Activated CD4-positive, alpha-beta memory T cell treated with anti-CD3 and anti-CD28 coated beads for 36 hours (primary cell): ENCODE measurements at regions not wholly inside any gene's neighbourhood (a gene's known extent, or its start where the extent isn't known, plus 50 kb on each side); places are given as distances from the start of the nearest gene placed in this dataset.

ENCODE experiments used
- CTCF ChIA-PET: fragments of 350-600 bp; sonication (Branson Sonifier 250); formaldehyde crosslinking; loops from one replicate; lab custom pipeline; 2021; ENCODE audit warnings: antibody characterized with exemption, inconsistent platforms; lab: Charles Lee
- POLR2A ChIA-PET: fragments of 350-600 bp; sonication (Branson Sonifier 250); formaldehyde crosslinking; loops from one replicate; lab custom pipeline; 2021; ENCODE audit warnings: antibody characterized with exemption; lab: Charles Lee
- DNase-seq: peaks from one replicate; pipeline ENCODE4 v3.0.0-alpha.2; 2020
- H3K27ac Mint-ChIP-seq: one replicate; pipeline ENCODE4 v1.8.0; 2021; ENCODE audit warnings: mixed read lengths
- H3K27me3 Mint-ChIP-seq: one replicate; pipeline ENCODE4 v1.8.0; 2021; ENCODE audit warnings: mixed read lengths
- H3K36me3 Mint-ChIP-seq: one replicate; pipeline ENCODE4 v1.8.0; 2021; ENCODE audit warnings: mixed read lengths
- H3K4me1 Mint-ChIP-seq: one replicate; pipeline ENCODE4 v1.8.0; 2021; ENCODE audit warnings: low read depth, mixed read lengths
- H3K4me3 Mint-ChIP-seq: one replicate; pipeline ENCODE4 v1.8.0; 2021; ENCODE audit warnings: mild to moderate bottlenecking, mixed read lengths
- H3K9me3 Mint-ChIP-seq: one replicate; pipeline ENCODE4 v1.8.0; 2021; ENCODE audit warnings: mixed read lengths
- intact Hi-C: fragments of 100-400 bp; cut with micrococcal nuclease; formaldehyde crosslinking; loops from one replicate; pipeline ENCODE4 v1.15.1; 2023

DNA sequence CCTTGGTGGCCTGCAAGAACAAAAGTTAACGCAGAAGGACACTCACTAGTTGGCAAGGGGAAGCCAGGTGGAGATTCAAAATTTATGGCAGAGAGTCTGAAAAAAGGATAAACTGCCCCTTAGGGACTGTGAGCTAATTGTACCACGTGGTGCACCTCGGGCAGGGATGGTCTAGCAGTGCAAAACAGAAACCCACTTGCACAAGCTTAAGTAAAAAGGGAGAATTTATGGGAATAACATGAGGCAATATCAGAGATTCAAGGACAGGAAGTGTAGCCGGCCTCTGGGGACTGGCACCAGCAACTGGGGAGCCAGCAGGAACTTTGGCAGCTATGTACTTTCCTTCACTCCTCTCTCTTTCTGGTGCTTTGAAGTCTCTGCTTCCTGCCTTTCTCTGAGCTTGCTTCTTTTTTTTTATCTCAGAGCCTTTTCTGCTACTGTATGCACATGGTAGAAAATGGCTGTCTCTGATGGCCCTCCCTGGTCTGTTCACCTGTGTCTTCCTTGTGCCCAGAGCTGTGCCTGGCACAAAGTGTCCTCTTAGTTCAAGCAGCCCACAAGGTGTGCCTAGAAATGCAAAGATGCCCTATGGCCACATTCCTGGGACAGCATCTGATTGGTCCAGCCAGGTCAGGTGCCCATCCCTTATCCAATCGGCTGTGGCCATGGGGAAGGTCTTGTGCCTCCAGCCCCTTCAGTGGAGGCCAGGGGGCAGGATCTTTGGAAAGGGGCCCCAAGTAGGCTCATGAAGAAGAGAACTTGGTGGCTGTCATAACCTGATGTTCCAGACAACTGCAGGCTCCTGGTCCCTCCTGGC is 114.8 kb upstream of the ATP6AP2 start:
- no peaks in the 10 kb centered on the region for H3K9me3 Mint-ChIP-seq
- CTCF ChIA-PET, result interaction anchor here (0.7 kb wide), 1 partner anchor 11 kb away, joined by 3 read pairs; no protein-coding TSS in a partner anchor

DNA sequence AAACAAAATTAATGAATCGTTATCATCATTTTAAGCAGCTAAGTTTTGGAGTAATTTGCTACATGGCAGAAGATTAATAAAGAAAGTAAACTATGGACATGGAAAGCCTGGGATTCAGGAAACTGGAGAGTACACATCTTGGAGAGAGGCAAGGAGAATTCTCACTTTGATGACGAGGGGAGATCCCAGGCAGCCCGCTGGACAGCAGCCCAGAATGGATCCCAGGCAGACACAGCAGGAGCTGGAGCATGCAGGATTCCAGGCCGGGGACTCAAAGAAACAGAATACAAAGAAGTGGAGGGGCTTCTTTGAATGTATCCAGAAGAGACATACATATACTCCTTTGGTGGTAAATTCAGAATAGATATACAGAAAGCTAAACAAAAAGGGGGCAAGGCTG is 118.0 kb upstream of the ATP6AP2 start:
- no peaks in the 10 kb centered on the region for H3K9me3 Mint-ChIP-seq
- no peak for DNase-seq
- H3K4me3 Mint-ChIP-seq, result no peak overlapping the region
- no peaks in the 10 kb centered on the region for H3K36me3 Mint-ChIP-seq
- ChIA-PET CTCF (no interaction called here), POLR2A (no interaction called here)
- H3K4me1 Mint-ChIP-seq, result peaks cover 10% of the 10 kb centered on the region
- H3K27ac Mint-ChIP-seq, result no peak overlapping the region
- no peaks in the 10 kb centered on the region for H3K27me3 Mint-ChIP-seq
- intact Hi-C loops, result no loop called here

More for the DNA sequence above, 114.8 kb upstream of the ATP6AP2 start:
- H3K27me3 Mint-ChIP-seq, result no peaks in the 10 kb centered on the region
- no peaks in the 10 kb centered on the region for H3K36me3 Mint-ChIP-seq
- POLR2A ChIA-PET, result no interaction called here
- no peak overlapping the region for H3K27ac Mint-ChIP-seq
- no peak overlapping the region for H3K4me3 Mint-ChIP-seq
- H3K4me1 Mint-ChIP-seq, result peaks cover 19% of the 10 kb centered on the region
- no peak for DNase-seq
- intact Hi-C loops, result loop anchor here (5.0 kb wide), 2 partner anchors 164 to 654 kb away; no protein-coding TSS in a partner anchor

DNA sequence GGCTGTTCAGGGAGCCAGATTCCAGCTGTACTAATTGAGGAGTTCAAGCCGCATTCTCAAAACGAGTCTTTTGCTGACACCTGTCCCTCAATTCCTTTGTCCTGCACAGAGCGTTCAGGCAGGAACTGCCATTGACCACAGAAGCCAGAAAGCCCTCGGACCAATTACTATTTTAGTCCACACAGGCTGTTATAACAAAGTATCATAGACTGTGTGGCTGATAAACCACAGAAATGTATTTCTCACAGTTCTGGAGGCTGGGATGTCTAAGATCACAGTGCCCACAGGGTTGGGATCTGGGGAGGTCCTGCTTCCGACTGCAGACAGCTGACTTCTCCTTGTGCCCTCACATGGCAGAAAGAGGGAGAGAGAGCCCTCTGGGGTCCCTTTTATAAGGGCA is 119.8 kb upstream of the ATP6AP2 start:
- Mint-ChIP-seq H3K4me1 (peaks cover 6% of the 10 kb centered on the region), H3K4me3 (no peak overlapping the region), H3K9me3 (no peaks in the 10 kb centered on the region), H3K27ac (no peak overlapping the region), H3K36me3 (no peaks in the 10 kb centered on the region), H3K27me3 (no peaks in the 10 kb centered on the region)
- ChIA-PET POLR2A (no interaction called here), CTCF (no interaction called here)
- no peak for DNase-seq
- intact Hi-C loops, result no loop called here

DNA sequence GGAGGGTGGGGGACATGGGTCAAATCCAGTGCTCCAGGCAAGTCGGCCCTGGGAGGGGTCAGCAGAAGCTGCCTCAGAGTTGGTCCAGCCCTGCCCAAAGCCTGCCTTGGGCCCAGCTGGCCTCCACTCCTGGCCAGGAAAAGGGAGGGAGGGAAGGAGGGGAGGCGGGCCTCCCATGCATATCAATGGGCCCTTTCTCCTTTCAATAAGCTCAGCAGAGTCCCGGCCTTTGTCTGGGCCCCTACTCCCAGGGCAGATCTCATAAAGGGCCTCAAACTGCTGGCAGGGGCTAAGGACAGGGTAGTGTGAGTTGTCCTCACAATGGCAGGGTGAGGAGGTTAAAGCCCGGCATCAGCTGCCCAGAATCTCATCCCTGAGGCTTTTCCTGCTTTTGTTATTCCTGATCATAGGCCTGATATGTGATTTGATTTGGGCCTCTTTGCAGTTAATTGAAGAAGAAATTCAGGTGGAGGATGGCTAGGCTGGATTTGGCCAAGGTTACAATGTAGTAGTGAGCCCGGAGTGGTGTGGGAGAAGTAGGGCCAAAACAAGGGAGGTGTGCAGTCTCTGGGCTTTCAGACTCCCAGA is 121.1 kb upstream of the ATP6AP2 start:
- CTCF ChIA-PET, result no interaction called here
- POLR2A ChIA-PET, result no interaction called here
- no peak overlapping the region for H3K27ac Mint-ChIP-seq
- no peak for DNase-seq
- intact Hi-C loops, result no loop called here
- H3K4me1 Mint-ChIP-seq, result no peaks in the 10 kb centered on the region
- H3K27me3 Mint-ChIP-seq, result no peaks in the 10 kb centered on the region
- no peak overlapping the region for H3K4me3 Mint-ChIP-seq
- H3K9me3 Mint-ChIP-seq, result peaks cover 4% of the 10 kb centered on the region
- H3K36me3 Mint-ChIP-seq, result no peaks in the 10 kb centered on the region

DNA sequence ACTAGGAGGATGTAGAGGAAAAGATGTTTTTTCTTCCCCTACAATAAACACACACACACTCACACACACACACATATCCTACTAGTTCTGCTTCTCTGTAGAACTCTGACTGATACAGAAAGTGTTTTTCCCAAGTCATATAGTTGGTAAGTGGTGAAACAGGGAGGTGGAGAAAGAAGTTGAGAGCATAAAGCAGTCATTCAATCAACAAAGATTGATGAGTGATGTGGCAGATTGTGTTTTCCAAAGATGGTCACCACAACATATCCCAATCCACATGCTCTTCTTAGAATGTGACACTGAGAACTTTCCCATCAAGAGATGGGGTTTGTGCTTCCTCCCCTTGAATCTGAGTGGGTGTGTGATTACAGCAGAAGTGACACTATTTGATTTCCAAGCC is 123.4 kb upstream of the ATP6AP2 start:
- peaks cover 4% of the 10 kb centered on the region for H3K9me3 Mint-ChIP-seq
- no peaks in the 10 kb centered on the region for H3K36me3 Mint-ChIP-seq
- H3K4me1 Mint-ChIP-seq, result no peaks in the 10 kb centered on the region
- H3K27ac Mint-ChIP-seq, result no peak overlapping the region
- ChIA-PET POLR2A (no interaction called here), CTCF (no interaction called here)
- intact Hi-C loops, result no loop called here
- no peaks in the 10 kb centered on the region for H3K27me3 Mint-ChIP-seq
- H3K4me3 Mint-ChIP-seq, result no peak overlapping the region
- no peak for DNase-seq

DNA sequence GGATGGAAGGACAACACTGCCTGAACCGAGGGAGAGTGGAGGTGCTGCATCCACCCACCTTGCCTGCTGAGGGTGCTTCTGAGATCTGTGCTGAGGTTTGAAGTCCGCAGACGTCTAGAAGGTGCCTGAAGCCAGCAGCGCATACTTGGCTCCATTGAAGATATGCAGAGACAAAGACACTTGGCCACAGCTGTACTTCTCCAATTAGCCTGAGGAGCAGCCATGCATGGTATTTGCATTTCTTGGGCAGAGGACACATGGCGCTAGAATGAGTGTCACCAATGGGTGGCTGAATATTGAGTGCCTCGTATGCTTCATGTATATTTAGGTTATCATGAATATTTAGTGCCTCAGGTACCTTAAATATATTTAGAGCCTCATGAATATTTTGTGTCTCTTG is 128.7 kb upstream of the ATP6AP2 start:
- DNase-seq, result no peak
- ChIA-PET CTCF (no interaction called here), POLR2A (no interaction called here)
- Mint-ChIP-seq H3K27me3 (no peaks in the 10 kb centered on the region), H3K36me3 (no peaks in the 10 kb centered on the region), H3K4me1 (no peaks in the 10 kb centered on the region), H3K27ac (no peak overlapping the region), H3K4me3 (no peak overlapping the region), H3K9me3 (peaks cover 4% of the 10 kb centered on the region)
- intact Hi-C loops, result no loop called here

DNA sequence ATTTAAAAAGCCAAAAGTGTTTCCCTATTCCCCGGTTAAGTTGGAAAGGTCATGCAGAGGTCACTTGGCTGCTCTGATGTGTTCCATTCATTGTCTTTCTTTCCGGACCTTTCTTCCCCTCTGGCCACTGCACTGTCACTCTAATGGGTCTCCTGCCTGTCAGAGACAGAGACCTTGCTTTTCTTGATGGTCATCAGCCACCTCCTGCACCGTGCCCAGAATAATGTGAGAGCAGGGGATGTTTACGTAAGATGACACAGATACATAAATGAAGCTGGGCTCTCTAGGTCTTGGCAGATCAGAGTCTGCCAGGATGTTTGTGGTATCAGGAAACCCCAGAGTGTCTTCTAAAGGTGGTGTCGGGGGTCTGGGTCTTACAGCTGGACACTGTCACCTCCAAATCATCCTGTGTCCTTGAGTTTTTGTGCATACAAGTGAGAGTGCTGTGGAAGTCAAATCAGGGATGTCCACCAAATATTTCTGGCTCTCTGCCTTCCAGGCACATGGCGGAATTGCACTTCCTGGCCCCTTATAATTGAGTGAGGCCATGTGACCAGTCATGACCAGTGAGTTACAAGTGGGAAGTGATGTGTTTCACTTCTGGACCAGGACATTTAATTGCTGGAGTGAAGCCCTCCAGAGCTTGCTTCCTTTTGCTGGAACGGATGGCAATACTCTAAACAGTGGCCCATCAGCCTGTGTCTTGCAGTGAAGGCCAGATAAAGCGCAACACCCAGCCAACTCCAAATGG is 130.6 kb upstream of the ATP6AP2 start:
- Mint-ChIP-seq H3K4me1 (no peaks in the 10 kb centered on the region), H3K36me3 (no peaks in the 10 kb centered on the region), H3K9me3 (no peaks in the 10 kb centered on the region), H3K27me3 (no peaks in the 10 kb centered on the region), H3K27ac (no peak overlapping the region), H3K4me3 (no peak overlapping the region)
- CTCF ChIA-PET, result no interaction called here
- intact Hi-C loops, result no loop called here
- no peak for DNase-seq
- POLR2A ChIA-PET, result no interaction called here

DNA sequence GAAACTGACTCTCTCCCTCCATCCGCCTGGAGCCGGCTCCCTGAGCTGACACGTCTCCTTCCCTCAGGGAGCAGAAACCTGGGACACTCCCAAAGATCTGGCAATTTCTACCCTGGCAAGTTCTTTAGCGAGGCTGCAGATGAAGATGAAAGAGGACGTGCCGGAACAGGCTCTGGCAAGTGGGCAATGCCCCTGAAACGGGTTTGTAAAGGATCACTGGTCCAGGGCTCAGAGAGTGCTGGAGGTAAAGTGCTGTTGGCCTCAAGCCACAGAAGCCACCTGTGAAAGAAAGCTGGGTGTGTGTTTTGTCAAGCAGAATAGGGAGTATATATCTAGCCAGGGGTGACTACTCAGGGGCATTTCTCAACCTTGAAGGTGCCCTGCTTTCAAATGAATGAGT is 131.4 kb upstream of the ATP6AP2 start:
- intact Hi-C loops, result no loop called here
- Mint-ChIP-seq H3K4me1 (no peaks in the 10 kb centered on the region), H3K9me3 (no peaks in the 10 kb centered on the region), H3K4me3 (no peak overlapping the region), H3K27ac (no peak overlapping the region), H3K36me3 (no peaks in the 10 kb centered on the region), H3K27me3 (no peaks in the 10 kb centered on the region)
- ChIA-PET CTCF (no interaction called here), POLR2A (no interaction called here)
- no peak for DNase-seq

DNA sequence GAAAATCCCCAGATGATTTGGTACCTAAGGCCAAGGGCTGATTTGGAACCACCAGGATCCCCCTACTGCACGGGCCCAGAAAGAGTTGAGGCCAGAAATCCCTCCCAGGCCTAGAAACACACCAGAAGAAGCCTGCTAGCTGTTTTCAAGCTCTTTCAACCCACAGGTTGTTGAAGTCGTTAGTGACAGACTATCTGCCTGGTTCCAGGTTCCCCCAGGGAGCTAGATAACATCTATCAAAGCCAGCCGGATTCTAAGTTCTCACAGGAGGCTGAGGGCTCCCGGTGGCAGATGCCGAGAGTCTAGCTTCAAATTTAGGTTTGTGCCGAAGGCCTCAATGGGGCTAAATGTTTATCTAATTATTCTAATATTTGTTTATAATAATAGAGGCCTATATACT is 132.0 kb upstream of the ATP6AP2 start:
- H3K4me1 Mint-ChIP-seq, result no peaks in the 10 kb centered on the region
- no peaks in the 10 kb centered on the region for H3K9me3 Mint-ChIP-seq
- no peaks in the 10 kb centered on the region for H3K27me3 Mint-ChIP-seq
- no peak for DNase-seq
- intact Hi-C loops, result no loop called here
- H3K36me3 Mint-ChIP-seq, result no peaks in the 10 kb centered on the region
- ChIA-PET CTCF (no interaction called here), POLR2A (no interaction called here)
- H3K27ac Mint-ChIP-seq, result no peak overlapping the region
- H3K4me3 Mint-ChIP-seq, result no peak overlapping the region

DNA sequence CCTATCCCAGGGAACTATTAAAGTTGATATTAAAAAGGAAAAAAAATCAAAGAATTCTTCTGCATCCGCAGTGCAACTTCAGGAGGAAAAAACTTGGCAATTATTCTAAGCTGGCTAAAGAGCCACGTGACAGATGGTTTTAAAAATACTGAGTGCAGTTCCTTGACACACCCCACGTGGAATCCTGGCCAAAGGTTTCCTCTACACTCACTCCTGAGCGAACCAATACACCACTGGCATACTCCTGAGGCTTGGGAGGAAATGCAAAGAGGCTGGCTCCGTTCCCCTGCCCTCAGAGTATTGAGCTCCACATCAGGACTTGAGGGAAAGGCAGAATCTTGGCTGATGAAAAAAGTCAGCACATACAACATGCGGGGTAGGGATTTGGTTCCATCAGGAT is 133.8 kb upstream of the ATP6AP2 start:
- no peaks in the 10 kb centered on the region for H3K36me3 Mint-ChIP-seq
- no peak overlapping the region for H3K4me3 Mint-ChIP-seq
- intact Hi-C loops, result no loop called here
- H3K4me1 Mint-ChIP-seq, result no peaks in the 10 kb centered on the region
- no peak for DNase-seq
- CTCF ChIA-PET, result no interaction called here
- H3K27ac Mint-ChIP-seq, result no peak overlapping the region
- POLR2A ChIA-PET, result no interaction called here
- H3K9me3 Mint-ChIP-seq, result no peaks in the 10 kb centered on the region
- H3K27me3 Mint-ChIP-seq, result no peaks in the 10 kb centered on the region

DNA sequence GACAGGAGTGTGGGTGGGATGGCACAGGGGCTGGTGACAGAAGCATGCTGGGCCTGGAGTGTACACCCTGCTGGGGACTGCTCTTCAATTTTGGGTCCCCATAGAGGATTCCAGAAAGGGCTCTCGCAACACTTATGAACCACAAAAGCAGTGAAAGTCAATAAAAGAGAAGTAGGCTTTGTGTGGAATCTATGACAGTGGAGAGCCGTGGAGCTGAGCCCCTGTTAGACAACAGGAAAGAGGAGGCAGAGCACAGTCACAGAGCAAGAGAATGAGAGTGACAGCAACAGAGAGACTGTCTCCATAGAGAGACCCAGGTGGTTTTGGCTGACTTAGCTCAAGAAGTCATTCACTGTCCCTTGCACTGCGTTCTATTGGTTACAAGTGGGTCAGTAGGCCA is 135.1 kb upstream of the ATP6AP2 start:
- H3K4me3 Mint-ChIP-seq, result no peak overlapping the region
- H3K27me3 Mint-ChIP-seq, result no peaks in the 10 kb centered on the region
- ChIA-PET POLR2A (no interaction called here), CTCF (no interaction called here)
- no peak overlapping the region for H3K27ac Mint-ChIP-seq
- H3K36me3 Mint-ChIP-seq, result no peaks in the 10 kb centered on the region
- no peak for DNase-seq
- H3K9me3 Mint-ChIP-seq, result no peaks in the 10 kb centered on the region
- intact Hi-C loops, result no loop called here
- no peaks in the 10 kb centered on the region for H3K4me1 Mint-ChIP-seq

DNA sequence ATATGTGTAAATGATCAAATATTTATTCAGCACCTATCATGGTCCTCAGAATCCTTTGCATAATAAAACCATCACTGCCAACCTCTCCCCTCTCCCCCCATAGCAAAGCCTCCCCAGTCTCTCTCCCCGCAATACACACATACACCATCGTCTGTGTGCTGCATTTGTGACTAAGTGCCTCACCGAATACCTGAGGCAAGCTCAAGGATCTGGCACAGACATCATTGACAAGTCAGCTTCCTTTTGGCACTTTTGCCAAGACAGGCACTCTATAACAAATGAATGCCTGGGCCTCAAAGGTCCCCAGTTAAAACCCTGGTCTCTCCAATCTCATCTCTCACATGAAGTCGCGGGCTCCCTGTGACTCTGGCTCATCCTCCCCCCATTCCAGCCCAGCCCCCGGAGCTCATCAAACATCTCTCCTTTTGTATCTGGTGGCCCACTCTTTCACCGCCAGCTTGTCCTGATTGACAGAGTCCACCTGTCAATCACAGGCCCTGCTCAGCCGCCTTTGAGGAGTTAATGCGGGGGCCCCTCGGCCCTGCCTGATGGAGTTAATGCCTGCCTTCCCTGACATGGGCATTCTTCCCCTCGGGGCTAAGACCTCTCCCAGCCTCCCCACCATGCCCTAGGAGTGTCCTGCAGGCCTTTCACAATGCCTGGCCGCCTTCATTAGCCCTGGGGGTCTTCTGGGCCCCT is 135.8 kb upstream of the ATP6AP2 start:
- no peak overlapping the region for H3K27ac Mint-ChIP-seq
- no peak for DNase-seq
- ChIA-PET POLR2A (no interaction called here), CTCF (no interaction called here)
- no peaks in the 10 kb centered on the region for H3K4me1 Mint-ChIP-seq
- intact Hi-C loops, result no loop called here
- H3K36me3 Mint-ChIP-seq, result no peaks in the 10 kb centered on the region
- no peaks in the 10 kb centered on the region for H3K27me3 Mint-ChIP-seq
- H3K4me3 Mint-ChIP-seq, result no peak overlapping the region
- no peaks in the 10 kb centered on the region for H3K9me3 Mint-ChIP-seq
